NCI-H1694 treated with DMSO at 0.1 percent for 48 hours (cell line): ENCODE measurements at regions not wholly inside any gene's neighbourhood (a gene's known extent, or its start where the extent isn't known, plus 50 kb on each side); places are given as distances from the start of the nearest gene placed in this dataset.
"Not testable (repeated sequence)": the region's sequence is repeated elsewhere in the genome, so short reads cannot be mapped to it uniquely, and the experiment has no call there.

Experiments
- DNase-seq: peaks from one replicate; lab custom pipeline; 2025; lab: John Stamatoyannopoulos, UW

DNA sequence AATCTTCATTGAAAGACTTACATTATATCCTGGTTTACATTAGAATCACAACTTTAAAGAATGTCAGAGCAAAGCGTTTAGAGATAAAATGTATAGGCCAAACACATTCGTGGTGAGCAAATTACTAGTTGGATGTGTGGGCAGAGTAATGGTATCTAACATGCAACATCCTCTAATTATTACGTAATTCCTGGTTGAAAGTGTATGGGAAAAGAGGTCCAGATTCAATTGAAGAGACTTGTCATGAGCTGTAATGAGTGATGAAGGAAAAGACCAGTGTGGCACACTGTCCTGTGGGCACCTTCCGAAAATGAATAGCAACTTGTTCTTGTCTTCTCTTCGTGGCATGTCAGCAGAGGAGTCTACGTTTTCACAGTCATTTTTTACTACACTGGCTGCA is 192.8 kb downstream of the LRIG3 start:
- DNase-seq, result no peak

DNA sequence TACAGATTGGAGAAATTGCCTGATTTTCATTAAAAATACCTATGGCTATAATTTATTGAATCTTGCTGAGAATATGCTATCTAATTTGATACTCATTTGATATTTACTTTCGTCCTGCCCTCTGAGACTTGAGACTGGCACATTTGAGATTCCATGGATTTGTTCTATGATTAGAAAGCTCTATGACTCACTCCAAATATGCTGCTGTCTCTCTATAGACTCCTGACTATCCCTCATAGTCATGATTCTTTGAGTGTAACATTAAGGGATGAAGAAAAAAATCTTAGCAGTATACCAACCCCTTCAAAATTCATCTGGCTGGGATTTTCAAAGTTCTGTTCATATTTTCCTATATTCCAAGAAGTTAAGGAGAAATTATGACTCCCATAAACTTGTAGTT is 191.9 kb downstream of the LRIG3 start:
- DNase-seq, result no peak

DNA sequence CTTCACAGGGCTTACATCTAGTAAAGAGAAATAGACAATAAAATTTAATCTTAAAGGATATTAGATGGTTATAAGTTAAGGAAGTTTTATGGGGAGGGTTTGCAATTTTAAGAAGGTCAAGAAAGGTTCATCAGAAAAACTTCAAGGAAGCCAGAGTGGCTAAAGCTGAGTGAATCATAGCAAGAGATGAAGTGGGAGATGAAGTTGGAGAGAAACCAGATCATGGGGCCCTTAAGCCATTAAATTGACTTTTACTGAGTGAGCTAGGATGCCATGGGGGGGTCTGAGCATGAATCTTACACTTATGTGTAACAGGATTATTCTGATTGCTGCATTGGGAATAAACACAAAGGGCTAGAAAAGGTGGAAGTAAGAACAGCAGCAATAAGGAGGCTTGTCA is 189.2 kb downstream of the LRIG3 start:
- no peak for DNase-seq

DNA sequence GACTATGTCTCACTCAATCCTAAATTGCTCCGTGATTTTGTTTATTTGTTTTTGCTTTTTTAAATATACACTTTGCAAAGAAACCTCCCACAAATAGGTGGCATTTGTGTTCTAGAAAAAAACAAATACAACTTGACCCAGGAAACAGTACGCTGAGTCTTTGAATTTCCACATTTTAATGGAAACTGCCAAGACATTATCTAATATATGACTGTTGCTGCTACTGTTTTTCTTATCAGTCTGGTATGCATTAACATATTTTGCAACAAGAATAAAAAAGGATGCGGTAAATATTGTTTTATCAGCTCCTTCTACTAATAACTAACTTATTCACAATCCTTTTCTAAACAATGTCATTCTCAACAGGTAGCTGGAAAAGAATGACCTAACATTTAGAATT is 187.4 kb downstream of the LRIG3 start:
- DNase-seq, result no peak

DNA sequence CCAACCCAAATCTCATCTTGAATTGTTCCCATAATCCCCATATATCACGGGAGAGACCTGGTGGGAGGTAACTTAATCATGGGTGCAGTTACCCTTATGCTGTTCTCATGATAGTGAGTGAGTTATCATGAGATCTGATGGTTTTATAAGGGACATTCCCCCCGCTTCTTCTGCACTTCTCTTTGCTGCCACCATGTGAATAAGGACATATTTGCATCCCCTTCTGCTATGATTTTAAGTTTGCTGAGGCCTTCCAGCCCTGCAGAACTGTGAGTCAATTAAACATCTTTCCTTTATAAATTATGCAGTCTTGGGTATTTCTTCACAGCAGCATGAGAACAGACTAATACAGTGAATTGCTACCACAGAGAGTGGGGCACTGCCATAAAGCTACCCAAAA is 179.1 kb downstream of the LRIG3 start:
- DNase-seq, result no peak

DNA sequence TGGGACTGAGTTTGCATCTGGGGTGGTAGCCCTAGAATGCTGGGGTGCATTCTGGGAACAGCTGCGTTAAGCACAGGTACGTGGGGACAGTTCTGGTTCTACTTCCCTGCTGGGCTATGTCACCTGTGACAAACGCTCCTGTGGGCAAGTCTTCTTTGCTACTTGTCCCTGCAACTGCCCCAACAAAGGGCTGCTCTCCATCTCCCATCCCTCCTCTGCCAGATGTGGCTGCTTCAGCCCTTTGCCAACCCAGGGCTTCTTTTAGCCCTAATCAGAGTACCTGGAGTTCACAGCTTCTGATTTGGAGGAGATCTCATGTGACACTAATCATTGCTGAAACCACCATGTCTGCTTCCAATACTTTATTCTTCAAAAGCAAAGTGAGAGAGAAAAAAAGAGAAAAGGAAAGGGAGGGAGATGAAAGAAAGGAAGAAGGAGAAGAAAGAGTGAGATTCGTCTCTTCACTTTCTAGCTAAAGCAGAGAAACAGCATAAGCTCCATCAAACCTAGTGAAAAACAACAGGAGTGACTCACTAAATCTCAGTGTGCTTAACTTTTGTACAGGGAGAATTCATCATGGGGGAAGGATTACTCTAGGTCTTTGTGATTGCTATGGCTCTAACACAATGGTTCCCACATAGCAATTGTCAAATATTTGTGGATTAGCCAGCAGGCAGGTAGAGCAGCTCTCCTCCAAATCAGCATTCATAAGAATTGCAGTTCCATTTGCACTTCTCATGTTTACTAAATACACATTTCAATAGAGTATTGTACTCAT is 174.8 kb downstream of the LRIG3 start:
- no peak for DNase-seq

DNA sequence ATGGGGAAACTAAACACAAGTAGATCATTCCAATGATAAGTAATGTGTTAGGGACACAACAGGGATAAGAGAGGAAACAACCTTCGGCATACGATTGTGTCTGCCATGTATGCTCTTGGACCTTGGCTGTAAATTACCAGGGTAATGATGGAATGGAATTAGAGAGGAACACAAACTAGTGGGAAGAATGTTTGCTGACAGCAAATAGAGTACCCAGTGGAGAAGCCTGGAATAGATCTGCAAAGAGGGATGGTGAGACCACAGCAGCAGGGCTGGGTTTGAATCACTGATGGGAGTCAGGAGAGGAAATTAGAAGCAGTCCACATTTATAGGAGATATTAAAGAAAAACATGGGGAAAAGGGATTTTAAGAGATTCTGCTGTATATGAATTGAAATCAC is 172.8 kb downstream of the LRIG3 start:
- no peak for DNase-seq

DNA sequence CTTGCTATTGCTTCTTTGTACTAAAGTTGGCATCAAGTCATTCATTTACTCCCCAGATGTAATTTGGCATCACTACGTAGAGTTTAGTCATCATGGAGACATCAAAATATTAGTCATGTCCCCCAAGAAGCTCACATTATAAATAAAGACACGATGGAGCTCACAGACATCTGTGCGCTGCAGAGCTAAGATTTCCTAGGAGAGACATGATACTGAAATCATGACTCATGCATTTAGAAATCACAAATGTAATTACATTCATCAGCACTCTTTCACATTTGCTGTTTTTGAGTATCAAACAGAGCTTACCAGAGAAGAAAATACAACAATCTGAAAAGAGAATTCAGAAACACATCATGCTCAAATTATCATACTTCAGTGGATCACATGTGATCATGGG is 169.8 kb downstream of the LRIG3 start:
- DNase-seq, result no peak

DNA sequence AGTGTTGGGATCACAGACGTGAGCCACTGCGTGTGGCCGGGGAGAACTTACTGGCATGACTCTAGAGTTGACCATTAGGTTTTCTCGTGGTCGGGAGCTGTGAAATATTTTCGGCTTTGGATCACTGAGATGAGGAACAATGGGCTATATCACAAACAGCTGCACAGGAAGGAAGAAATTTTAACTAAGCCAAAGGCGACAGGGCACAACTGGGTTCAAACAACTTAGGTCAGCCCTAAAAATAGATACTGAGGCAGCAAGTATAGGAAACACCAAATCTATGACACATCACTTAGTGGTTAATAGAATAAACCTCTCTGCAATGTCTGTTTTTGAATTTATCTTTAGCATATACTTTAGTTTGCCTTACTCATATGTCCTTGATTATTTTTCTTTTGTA is 162.9 kb downstream of the LRIG3 start:
- DNase-seq, result no peak

DNA sequence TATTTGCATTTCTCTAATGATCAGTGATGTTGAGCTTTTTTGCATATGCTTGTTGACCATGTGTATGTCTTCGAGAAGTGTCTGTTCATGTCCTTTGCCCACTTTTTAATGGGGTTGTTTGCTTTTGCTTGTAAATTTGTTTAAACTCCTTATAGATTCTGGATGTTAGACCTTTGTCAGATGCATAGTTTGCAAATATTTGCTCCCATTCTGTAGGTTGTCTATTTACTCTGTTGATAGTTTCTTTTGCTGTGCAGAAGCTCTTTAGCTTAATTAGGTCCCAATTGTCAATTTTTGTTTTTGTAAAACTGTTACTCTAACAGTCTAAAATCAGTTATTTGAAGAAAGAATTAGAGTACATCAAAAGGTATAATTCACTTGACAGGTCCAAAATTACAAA is 160.6 kb downstream of the LRIG3 start:
- DNase-seq, result not testable (repeated sequence)

DNA sequence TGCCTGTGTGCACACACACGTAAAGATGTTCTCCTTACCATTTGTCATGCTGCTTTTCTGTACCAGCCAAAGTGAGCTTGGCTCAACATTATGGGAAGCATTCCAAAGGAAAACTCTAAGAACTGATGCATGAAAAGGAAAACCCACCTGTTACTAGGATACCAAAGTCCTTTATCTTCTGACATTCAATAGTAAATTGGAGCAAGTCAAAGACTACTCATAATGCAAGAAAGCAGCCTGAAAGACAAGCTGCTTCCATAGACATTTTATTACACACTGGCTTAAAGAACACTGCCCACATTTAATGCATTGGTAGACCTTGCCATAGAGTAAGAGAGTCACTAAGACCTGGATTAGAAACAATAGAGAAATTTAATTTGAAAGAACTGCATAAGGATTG is 159.0 kb downstream of the LRIG3 start:
- no peak for DNase-seq

DNA sequence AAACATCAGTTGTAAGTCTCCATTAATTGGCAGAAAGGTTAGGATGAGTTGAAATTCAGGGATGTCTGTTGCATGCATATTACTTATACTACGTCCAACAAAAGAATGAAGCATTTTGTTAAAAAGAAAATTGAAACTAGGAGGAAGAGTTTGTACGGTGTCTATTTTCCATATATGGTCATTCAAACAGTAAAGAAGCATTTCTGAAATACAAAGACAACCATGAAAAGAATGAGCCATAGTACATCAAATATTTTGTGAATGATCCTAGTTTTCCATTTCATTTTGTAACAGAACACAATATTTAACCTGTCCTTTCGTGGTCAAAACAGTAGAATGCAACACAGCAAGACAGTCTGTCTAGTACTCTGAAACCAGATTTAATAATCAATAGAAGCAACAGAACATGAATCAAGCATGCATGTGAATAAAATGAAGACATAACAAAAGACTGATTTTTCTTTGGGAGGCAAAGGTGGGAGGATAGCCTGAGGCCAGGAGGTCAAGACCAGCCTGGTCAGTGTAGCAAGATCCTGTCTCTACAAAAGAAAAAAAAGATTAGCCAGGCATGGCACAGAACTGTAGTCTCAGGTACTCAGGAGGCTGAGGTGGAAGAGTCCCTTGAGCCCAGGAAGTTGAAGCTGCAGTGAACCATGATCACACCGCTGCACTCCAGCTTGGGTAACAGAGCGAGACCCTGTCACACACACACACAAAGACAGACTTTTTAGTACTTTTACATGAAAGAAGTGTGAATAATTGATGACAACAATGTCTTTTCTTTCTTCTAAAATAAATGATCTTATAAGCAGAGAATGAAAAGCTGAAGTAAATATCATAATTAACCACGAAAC is 156.0 kb downstream of the LRIG3 start:
- no peak for DNase-seq

DNA sequence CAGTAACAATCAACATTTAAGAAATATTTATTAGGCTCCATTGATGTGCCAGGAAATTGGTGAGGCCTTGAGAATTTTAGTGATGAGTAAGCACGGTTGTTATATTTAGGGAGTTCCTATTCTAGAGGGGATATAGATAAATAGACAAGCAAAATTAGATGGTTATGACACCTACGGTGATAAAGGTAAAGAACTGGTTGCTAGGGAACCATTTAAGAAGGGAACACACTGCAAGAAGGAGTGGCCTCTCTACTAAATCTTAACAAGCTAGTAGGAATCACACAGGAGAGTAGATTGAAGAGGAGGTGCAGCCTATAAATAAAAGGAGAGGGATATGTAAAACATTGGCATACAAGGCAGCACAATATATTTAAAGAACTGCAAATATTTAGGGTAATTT is 155.2 kb downstream of the LRIG3 start:
- DNase-seq, result no peak

DNA sequence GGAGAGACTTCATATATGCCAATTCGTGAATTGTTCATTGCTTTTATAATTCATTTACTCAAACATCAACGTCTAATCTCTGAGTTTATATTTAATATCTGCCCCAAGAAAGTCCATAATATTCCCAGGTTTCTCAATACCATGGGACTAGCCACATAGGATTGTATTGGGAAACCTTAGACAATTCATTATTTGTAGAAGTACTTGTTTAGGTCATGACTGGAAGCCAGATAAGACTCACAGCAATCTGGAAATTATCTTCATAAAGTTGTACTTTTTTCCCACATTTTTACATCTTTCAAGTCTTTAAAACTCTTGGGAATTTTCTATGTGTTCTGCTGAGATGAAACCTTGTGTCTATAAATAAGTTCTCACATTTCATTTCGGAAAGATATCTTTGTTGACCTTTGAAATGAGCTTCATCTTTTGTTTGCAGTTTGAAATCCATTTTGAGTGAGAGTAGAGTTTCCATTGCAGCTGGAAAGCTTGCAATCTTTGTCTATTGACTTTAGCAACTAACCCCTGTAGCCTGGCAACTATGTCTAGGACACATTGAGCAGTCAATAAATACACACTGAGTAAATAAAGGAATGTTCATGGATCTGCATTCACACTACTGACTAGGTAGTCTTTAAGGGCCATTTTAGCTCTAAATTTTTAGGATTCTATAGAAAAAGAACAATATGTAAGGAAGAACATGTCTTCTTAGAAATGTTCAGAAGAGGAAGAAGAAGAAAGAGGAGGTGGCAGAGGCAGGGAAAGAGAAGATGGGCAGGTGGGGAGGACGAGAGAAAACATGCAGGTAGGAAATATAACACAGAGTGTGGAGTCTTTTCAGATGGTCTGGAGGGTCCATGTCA is 154.4 kb downstream of the LRIG3 start:
- no peak for DNase-seq

DNA sequence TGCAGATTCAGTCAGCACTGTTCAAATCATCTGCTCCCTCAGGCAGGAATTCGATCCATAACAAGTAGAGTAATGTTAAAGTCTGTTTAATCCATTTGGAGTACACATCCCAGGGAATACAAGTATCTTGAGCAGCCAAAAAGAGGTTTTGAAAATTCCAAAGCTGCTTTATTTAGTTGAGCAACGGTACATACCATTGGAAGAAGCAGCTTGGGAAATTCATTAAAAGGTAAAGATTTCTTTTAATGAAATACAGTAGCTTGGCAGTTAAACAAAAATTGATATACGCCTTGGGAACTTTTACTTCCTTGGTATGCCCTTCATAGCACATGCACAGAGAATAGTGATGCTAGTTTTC is 153.8 kb downstream of the LRIG3 start:
- no peak for DNase-seq

DNA sequence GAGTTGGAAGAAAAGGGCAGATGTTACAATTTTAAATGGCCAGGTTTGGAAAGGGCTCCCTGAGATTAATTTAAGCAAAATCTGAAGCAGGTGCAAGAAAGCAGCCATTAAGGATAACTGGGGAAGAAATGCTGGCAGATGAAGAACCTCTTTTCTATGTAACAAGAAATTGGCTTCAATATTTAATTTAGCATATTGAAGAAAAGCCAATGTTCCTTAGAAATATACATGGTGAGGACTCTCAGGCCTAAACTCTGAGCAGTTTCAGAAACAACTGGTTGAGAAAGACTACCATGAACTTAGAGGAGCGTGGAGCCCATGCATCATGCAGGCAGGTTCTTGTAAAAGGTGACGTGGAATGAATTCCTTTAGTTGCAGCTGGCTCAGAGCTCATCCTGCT is 152.8 kb downstream of the LRIG3 start:
- DNase-seq, result no peak

DNA sequence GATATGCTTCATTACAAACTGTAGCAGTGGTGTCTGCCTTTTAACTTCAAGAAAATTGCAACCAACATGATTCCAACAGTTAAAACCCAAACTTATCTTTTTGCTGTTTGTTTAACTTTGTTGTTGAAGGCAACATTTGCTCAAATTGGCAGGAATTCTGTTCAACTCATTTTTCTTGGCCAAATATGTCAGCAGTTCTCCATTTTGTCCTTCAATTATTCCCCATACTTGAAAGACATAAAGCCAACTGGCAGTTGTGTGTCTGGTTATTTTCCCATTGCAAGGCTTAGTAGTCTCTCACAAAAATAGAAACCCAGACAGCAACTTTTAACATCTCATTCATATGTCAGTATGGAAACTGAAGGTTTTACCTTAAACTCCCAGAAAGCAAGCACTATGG is 146.3 kb downstream of the LRIG3 start:
- no peak for DNase-seq

DNA sequence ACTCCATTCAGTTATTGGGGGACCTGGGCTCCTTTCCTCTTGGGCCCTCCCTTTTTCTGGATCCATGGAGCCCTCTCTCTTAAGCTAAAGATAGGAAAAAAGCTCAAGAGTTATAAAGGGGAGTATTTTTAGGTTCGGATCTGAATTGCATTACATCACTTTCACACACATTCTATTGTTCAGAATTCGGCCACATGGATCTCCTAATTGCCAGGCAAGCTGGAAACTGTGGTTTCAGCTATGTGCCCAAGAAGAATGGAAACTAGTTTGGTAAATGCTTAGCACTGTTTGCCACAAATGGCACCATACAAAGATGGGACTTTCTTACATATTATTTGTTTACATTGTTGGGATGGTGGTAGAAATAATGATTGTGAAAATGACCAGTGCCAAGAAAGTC is 145.6 kb downstream of the LRIG3 start:
- DNase-seq, result no peak

DNA sequence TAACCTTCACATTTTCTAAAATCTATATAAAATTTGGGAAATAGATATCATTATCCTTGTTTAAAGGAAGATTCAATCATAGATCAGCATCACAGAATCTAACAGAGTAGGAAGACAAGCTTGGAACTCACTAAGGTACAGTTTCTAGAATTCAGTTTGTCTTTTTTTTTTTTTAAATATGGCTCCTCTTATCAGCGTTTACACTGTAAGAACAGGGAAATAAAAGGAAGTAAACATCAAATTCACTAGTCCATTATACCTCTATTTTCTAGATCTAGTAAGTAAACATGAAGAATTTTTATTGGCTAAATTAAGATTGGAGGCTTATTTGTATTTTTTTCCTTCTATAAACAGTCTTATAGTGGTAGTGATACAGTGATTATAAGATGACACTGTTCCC is 144.9 kb downstream of the LRIG3 start:
- DNase-seq, result no peak

DNA sequence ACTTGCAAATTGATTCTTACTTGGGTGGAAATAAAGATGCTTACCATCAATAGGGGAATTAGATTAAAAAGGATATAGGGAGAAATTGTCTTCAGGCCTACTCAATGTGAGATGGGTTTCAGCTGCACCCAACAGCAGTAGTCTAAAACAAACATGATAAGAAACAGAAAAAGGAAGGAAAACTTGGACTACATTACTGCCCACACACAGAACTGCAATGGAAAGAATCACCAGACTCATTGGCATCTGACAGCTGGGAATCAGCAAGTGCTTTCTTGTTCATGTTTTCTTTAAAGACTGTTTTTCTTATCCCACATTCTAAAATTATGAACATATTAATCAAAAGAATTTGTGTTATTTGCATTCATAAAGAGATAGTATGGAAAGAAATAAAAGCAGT is 144.2 kb downstream of the LRIG3 start:
- DNase-seq, result no peak

DNA sequence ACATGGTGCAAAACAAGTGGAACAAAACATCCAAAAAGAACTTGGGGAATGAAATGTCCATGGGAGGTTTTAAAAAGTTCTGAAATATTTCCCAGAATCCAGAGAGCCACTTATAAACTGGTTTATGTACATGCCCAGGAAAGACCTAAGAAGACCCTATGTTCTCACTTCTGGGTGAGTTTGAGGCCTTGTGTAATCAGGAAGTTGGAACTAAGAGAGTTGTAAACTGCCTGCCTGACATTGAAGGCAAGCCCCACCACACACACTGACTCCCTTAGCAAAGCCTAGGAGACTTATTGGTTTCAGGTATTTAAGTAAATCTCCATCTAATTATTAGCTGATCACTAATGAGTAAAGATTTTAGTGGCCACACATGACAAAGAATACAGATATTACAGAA is 142.5 kb downstream of the LRIG3 start:
- DNase-seq, result no peak

DNA sequence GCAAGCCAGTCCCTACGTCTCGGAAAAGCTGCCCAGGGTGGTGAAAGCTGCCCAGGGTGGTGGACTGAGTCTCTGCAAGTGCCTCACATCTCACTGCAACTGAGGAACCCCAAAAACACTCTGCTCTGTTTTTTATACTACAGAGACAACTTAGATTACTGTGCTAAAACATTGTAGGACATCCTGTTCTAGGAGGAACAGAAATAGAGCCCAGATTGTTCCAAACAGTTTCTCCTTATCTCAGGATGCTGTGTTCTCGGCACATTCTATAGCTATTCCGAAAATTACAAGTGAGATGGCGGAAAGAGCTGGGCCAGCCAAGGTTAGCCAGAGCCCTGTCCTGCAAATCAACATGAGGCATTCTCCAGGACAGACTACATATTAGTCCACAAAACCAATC is 138.7 kb downstream of the LRIG3 start:
- no peak for DNase-seq
